Testis (tissue), 2 donors: ENCODE measurements at regions not wholly inside any gene's neighbourhood (a gene's known extent, or its start where the extent isn't known, plus 50 kb on each side); places are given as distances from the start of the nearest gene placed in this dataset.
"Not testable (repeated sequence)": the region's sequence is repeated elsewhere in the genome, so short reads cannot be mapped to it uniquely, and the experiment has no call there.

ENCODE experiments used
- CTCF ChIP-seq, 3 experiments: fragments of 450-650 bp in 2 of 3; fragments of 200-600 bp in 1 of 3; sonication (generic) in 1 of 3; IDR thresholded peaks; one replicate each; pipeline ENCODE4 v1.5.1; 2016 to 2019; ENCODE audit warnings: antibody characterized with exemption in 3 of 3, mild to moderate bottlenecking in 2 of 3, moderate library complexity in 1 of 3
- POLR2A ChIP-seq: fragments of 450-650 bp; IDR thresholded peaks from one replicate; pipeline ENCODE4 v1.6.1; 2017; ENCODE audit warnings: antibody characterized with exemption, mild to moderate bottlenecking, moderate library complexity

- not testable (repeated sequence) for TF ChIP-seq CTCF (IDR thresholded peaks at IDR 0.05); POLR2A
Measured at GRCh38 chr2:87514515-87514914, 233.4 kb upstream of the PLGLB2 start.
